ENCODE measurements at regions not wholly inside any gene's neighbourhood (a gene's known extent, or its start where the extent isn't known, plus 50 kb on each side); places are given as distances from the start of the nearest gene placed in this dataset.
"Not testable (repeated sequence)": the region's sequence is repeated elsewhere in the genome, so short reads cannot be mapped to it uniquely, and the experiment has no call there.

DNA sequence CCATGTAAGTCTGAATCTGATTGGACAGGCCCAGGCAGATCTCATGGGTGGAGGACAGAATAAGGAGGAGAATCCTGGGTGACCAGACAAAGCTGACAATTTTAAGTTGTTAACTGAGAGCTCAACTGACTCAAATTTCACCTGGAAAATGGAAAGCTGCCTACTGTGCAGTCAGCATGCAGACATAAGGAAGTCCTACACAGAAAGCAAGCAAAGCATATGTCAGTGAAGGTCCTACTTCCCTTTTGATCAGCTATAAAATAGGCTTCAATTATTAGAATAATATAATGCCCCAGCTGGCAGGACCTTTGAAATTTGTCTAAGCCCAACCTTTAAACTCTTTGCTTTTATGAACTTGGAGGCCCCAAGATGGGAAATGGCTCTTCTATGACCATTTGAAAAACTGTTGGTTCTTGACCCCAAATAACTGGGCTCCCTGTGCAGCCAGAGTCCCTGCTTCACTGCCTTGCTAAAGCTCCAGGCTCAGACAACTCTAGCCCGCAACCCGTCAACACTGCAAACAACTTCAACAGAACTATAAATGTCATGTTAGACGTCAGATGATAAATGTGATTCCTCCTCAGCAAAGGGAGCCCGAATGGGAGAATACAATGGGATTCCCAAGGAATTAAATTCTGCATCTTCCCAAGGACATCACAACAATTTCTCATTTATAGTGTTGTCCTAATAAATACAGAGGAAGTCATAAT lies 118.9 kb upstream of the ADRA1B start:
- no peak for DNase-seq

DNA sequence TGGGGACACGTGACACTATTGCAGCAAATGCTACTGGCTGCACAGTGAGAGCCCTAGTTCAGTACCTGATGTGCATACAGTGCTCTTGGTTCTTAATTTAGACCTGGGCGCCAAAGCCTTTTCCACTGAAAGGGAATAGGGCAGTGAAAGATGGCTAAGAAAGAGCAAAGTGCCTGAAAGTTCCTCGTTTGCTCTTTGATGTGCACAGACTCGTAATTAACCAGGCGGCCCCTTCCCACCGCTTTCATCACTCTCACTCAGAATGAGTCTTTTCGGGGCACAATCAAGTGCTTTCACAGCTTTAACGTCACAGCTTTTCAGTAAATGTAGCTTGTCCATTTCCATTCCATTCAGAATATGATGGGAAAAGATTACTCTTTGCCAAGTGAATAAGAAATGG lies 116.6 kb upstream of the ADRA1B start:
- no peak for DNase-seq

GRCh38 chr5:159800131-159800840 lies 116.0 kb upstream of the ADRA1B start:
- no peak for DNase-seq

DNA sequence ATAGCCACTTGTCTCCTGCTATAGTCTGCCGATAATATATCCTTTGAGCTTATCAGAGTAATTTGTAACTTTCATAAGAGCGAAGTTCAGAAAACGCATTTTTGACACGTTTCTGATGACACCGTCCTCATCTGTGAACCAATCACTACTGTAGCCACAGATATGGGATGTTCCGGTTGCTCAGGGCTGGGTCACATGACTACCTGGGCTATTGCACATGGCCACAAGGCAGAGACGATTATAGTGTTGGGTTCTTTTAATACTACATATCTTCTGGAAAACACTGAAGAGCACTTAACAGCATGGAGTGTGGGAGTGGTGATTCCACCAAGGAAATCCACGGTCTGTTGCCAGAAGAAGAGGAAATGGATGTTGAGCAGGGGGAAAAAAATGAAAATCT lies 115.0 kb upstream of the ADRA1B start:
- no peak for DNase-seq

DNA sequence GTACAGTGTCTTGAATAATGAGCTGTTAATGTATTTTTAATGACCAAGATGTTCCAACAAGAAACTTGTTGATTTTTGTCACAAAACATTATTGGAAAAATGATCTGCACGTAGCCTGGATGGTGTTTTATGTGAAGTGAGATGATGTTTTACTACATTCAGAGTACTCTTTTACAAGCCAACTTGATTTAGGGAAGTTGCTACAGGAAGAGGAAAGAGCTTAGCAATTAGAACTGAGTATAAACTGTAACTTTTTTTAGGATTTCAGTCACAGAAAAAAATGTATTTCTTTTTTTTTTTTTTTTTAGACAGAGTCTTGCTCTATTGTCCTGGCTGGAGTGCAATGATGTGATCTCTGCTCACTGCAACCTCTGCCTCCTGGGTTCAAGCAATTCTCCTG lies 113.6 kb upstream of the ADRA1B start:
- DNase-seq, result no peak

DNA sequence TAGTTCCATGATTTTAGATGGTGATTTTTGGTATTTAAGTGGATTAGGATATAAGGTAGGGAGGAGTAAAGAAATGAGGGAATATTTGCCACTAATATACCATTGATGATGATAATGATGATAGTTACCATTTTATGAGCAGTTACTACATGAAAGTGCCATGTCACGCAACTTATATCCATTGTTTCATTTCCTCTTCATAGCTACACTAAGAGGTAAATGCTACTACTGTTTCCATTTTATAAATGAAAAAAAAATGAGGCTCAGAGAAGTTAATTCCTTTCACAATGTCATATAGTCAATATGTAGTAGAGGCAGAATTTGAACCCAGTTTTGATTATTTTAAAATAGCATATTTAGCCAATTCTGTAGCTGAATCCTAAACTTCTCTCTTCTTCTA lies 112.2 kb upstream of the ADRA1B start:
- DNase-seq, result no peak

GRCh38 chr5:159805021-159805420 lies 111.3 kb upstream of the ADRA1B start:
- DNase-seq, result no peak

DNA sequence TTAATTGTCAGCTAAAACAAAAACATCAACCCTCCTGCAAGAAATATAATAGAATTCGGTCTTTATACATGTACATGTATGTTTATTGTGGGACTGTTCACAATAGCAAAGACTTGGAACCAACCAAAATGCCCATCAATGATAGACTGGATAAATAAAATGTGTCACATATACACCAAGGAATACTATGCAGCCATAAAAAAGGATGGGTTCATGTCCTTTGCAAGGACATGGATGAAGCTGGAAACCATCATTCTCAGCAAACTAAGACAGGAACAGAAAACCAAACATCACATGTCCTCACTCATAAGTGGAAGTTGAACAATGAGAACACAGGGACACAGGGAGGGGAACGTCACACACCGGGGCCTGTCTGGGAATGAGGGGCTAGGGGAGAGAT lies 109.1 kb upstream of the ADRA1B start:
- not testable (repeated sequence) for DNase-seq

- DNase-seq, result no peak
Measured at GRCh38 chr5:159807586-159807985, 108.7 kb upstream of the ADRA1B start.

- DNase-seq, result no peak
Measured at GRCh38 chr5:159811712-159812111, 104.6 kb upstream of the ADRA1B start.

GRCh38 chr5:159812759-159813158 lies 103.5 kb upstream of the ADRA1B start:
- DNase-seq, result not testable (repeated sequence)

DNA sequence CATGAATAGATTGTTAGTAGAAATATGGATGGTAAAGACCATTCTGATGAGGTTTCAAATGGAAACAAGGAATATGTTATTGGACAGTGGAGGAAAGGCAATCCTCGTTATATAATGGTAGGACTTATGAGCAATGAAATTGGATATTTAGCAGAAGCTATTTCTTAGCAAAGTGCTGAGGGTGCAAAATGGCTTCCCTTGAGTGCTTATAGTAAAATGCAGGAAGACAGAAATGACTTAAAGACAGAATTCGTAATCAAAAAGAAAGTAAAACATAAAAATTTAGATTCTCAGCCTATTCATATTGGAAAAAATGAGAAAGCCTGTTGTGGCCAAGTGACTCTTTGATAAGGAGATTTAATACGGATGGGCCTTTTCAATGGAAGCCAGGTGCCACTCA lies 102.1 kb upstream of the ADRA1B start:
- no peak for DNase-seq

GRCh38 chr5:159814805-159815585 lies 101.3 kb upstream of the ADRA1B start:
- DNase-seq, result no peak

DNA sequence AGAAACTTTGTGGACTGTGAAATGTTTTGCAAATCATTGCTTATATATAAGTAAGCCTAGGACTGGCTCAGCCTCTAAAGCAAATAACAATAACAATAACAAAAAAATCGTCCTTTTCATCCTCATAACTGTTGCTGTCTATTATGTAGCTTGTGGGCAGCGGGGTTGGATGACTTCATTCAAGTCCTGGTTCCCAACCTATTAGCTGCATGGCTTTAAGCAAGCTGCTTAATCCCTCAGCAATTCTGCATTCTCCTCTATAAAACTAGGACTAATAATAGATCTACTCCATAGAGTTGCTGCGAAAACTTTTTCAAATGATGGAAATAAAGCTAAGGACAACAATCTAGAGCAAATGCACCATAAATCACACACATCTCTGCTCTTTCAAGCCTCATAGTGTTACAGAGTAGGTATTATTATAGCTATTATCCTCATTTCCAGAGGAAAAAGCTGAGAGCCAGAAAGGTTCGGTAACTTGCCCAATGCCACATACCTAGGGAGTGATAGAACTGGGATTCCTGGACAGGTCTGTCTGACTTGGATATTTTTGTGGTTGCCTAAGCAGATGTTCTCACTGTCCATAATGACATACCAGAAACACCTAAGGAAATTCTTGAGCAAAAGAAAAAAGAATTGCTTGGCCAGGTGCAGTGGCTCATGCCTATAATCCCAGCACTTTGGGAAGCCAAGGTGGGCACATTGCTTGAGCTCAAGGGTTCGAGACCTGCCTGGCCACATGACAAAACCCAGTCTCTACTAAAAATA lies 98.8 kb upstream of the ADRA1B start:
- no peak for DNase-seq

GRCh38 chr5:159819591-159820411 lies 96.5 kb upstream of the ADRA1B start:
- DNase-seq, result no peak

DNA sequence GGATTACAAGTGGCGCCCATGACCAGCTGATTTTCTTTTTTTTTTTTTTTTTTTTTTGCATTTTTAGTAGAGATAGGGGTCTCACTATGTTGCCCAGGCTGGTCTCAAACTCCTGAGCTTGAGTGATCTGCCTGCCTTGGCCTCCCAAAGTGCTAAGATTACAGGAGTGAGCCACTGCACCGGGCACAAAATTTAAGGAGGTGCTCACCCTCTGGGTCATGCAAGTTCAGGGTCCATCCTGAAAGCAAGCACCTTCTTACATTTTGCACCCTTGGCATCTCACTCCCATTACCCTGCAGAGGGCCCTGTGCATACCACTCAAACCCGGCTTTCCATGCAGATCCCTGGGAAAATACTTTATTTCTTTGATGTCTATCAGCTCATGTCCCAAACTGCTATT lies 95.6 kb upstream of the ADRA1B start:
- DNase-seq, result no peak

DNA sequence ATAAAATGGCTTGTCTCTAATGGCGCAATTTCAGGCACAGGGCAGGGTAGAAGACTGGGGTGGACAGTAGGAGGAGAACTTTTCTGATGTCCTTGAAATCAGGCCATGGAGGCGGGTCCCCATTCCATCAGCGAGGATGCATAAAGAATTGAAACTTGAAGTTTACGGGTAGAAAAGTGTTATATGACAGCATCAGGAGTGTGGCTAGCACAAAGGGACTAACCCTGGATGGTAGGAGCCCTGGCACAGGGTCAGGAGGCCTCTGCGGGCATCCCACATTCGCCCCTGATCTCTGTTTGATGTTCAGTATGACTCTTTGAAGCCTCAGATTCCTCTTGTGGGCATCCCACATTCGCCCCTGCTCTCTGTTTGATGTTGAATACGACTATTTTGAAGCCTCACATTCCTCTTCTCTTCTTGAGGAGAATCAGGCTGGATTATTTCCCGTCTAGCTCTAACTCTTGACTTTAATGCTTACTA lies 94.8 kb upstream of the ADRA1B start:
- DNase-seq, result no peak

DNA sequence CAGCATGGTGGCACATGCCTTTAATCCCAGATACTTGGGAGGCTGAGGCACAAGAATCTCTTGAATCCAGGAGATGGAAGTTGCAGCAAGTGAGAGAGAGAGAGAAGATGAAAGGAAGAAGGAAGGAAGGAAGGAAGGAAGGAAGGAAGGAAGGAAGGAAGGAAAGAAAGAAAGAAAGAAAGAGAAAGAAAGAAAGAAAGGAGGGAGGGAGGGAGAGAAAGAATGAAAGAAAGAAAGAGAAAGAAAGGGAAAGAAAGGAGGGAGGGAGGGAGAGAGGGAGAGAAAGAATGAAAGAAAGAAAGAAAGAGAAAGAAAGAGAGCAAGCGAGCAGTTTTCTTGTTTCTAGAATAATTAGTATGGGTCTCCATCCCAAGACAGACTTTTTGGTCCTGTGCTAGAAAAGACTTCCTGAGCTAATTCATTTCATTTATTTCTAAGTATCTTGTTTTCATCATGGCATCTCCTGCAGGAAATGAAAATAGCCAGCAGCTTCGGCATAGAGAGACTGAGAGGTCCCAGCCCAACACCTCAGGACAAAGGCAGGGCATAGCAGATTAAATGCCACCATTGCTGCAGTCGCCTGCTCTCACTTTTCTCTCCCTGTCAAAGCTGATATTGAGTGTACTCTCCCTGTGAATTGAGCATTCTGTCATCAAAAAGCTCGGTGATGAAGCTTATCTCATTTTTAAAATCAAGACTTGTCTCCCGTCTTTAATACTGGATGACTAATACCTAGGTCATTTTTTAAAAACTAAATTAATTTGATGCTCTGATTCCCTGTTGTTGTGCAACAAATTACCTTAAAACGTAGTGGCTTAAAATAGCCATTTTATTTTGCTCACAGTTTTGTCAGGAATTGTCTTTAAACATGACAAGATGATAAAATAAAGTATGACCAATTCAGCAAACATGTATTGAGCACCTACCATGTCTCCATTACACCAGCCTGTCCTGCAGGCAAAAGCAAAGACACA lies 91.8 kb upstream of the ADRA1B start:
- DNase-seq, result no peak

DNA sequence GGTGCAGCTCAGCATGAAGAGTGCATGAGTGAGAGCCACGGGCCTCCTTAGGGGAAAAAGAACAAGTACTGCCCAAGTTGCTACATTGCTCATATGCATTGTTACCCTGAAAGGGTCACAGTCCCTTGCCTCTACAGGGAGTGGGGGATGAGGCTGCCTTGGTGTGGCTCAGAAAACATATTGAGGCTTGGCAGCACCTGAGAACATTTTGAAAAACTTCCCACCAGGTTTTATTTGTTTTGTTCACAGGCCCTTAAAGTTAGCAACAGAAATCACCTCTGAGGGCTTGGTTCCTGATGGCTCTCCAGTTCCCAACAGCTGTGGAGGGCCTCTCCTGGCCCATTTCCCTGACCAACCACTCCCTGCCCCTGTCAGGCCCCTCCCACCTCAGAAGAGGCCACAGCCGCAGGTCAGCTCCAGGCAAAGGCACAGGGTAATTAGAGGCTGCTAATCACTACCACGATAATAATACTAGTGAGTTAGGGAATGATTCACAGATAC lies 90.7 kb upstream of the ADRA1B start:
- no peak for DNase-seq

DNA sequence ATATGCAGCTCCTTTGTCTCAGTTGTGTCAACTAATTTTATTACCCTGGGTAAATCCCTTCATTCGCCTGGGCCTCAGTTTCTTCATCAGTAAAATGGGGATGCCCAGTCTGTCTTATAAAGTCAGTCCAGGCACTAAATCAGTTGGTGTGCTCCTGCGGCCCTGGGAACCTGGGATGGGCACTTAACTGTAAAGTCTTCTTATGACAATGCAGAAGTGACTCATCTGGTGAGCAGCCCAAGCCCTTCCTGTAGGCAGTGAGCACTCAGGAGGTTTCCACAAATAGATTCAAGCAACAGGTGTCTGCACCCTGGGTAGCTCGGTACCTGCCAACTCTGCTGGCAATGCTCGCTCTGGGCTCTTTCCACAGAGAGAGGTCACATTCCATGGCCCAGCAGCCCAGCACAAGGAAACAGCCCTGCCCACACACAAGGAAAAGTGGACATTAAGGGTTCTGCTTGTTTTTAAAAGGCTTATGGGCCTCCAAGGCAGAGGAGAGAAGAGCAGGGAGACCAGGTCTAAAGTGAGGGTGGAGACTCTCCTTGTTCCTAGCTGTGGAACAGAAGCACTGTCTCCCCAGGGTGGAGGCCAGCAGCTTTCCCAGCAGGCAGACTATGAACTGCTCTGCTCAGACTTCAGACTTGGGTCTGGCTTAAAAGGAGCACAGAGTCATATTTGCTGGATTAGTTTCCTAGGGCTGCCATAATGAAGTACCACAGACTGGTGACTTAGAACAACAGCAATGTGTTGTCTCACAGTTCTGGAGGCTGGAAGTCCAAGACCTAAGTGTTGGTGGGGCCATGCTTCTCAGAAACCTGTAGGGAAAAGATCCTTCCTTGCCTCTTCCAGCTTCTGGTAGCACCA lies 89.7 kb upstream of the ADRA1B start:
- DNase-seq, result no peak
